ENCODE measurements at regions not wholly inside any gene's neighbourhood (a gene's known extent, or its start where the extent isn't known, plus 50 kb on each side); places are given as distances from the start of the nearest gene placed in this dataset.

DNA sequence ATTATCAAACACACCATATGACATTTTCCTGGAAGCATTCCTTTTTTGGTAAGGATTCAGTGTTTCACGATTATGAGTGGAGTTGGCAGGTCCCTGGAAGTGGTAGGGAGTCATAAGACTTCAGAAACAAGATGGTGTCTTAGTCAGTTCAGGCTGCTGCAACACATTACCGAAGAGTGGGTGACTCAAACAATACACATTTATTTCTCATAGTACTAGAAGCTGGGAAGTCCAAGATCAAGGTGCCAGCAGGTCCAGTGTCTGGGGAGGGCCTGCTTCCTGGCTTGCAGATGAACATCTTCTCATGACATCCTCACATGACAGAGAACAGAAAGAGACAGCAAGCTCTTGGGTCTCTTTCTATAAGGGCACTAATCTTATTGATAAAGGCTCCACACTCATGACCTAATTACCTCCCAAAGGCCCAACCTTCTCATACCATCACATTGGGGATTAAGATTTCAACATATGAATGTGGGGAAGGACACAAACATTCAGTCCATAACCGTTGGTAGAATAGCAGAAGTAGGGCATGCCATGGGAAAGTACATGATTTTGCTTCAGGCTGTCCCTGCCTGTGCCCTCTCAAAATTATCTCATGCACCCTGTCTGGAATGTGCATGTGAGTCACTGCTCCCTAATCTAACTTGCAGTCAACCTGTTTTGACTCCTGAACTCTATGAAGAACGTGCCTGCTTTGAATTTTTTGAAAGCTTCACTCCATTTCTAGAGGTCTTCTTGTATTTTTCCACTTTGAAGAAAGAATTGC, 72.5 kb downstream of the GTPBP8 start:
- TF ChIP-seq POLR2A (IDR thresholded peaks at IDR 0.05) = no peak
- TF ChIP-seq, protein P1, sequence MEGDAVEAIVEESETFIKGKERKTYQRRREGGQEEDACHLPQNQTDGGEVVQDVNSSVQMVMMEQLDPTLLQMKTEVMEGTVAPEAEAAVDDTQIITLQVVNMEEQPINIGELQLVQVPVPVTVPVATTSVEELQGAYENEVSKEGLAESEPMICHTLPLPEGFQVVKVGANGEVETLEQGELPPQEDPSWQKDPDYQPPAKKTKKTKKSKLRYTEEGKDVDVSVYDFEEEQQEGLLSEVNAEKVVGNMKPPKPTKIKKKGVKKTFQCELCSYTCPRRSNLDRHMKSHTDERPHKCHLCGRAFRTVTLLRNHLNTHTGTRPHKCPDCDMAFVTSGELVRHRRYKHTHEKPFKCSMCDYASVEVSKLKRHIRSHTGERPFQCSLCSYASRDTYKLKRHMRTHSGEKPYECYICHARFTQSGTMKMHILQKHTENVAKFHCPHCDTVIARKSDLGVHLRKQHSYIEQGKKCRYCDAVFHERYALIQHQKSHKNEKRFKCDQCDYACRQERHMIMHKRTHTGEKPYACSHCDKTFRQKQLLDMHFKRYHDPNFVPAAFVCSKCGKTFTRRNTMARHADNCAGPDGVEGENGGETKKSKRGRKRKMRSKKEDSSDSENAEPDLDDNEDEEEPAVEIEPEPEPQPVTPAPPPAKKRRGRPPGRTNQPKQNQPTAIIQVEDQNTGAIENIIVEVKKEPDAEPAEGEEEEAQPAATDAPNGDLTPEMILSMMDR (IDR thresholded peaks at IDR 0.05) = no peak
